Choroid plexus epithelial cell (primary cell): ENCODE measurements at regions not wholly inside any gene's neighbourhood (a gene's known extent, or its start where the extent isn't known, plus 50 kb on each side); places are given as distances from the start of the nearest gene placed in this dataset.

ENCODE experiments used
- DNase-seq: peaks from one replicate; pipeline ENCODE4 v3.0.0-alpha.2; 2010; ENCODE audit warnings: low read depth
- H3K4me3 ChIP-seq: 2 replicates; pipeline ENCODE4 v1.5.1; 2011; ENCODE audit warnings: low read depth, mild to moderate bottlenecking, control low read depth, low read length, moderate library complexity
- CTCF ChIP-seq: conservative IDR thresholded peaks from 2 replicates; pipeline ENCODE4 v1.5.1; 2011; ENCODE audit warnings: low read depth, mild to moderate bottlenecking, control low read depth, inconsistent platforms, low read length, moderate library complexity

- no peak for DNase-seq
- TF ChIP-seq CTCF = no peak
- no peak overlapping the region for H3K4me3 ChIP-seq
Measured at GRCh38 chr12:41799671-41800070, 345.0 kb downstream of the GXYLT1 start.

DNA sequence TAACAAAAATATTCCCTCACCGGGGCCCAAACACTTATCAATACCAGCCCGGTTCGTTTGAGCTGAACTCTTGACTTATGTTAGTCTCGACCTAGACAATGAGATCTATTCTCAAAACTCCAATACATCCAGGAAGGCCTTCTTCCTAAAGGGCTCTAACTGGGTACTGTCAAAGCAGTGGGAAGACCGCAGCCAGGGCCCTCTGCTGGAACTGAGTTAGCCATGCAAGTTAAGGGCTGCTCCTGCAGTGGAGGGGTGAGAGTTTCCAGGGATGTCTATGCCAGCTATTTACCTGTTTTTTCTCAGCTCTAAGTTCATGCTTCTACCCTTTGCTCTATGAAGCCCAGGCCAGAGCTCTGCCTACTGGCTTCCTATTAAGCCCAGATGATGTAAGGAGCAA, 348.8 kb downstream of the GXYLT1 start:
- DNase-seq = no peak
- TF ChIP-seq CTCF = no peak
- no peak overlapping the region for H3K4me3 ChIP-seq

DNA sequence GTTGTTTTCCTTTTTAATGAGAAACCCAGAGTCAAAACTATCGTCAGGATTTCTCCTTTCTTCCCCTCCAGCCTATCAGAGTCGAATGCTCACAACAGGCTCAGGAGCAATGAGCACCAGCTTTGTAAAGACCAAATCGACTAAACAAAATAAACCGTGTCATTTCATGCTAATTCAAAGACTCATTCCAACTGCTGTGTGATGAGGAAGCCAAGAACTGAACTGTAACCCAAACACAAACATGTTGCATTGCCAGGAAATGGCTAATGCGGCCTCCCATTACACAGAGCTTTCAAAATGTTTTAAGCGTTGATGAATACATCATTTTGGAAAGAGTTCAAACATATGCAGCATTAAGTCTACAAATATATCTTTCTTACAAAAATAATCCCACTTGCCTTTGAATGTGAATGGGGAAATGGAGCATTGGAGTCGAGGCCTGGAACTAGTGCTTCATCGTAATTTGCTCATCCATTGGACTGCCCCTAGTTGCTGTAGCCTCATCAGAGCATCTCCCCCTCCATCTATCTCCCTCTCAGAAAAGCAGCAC, 349.5 kb downstream of the GXYLT1 start:
- peak; percentile 1 for DNase-seq
- H3K4me3 ChIP-seq = no peak overlapping the region
- no peak for TF ChIP-seq CTCF

DNA sequence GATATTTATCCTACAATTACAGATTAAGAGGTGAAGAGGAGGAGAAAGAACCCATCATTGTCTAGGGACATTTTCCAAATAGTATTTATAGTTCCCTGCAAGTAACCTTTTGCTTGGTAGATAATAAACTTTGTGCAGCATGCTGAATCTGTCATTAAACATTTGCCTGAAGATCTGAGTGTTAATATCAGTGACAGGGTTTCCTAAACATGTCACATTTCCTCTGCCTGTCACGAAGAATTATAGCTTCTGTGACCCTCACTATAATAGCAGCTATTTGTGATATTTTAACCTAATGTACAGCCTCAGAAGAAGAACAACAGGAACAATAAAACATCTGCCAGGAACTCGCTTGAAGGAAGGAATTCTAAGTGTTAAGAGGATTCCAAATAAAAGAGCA, 350.3 kb downstream of the GXYLT1 start:
- TF ChIP-seq CTCF = no peak
- no peak overlapping the region for H3K4me3 ChIP-seq
- no peak for DNase-seq

- DNase-seq = no peak
- no peak overlapping the region for H3K4me3 ChIP-seq
- no peak for TF ChIP-seq CTCF
Measured at GRCh38 chr12:41784957-41785356, 359.7 kb downstream of the GXYLT1 start.

DNA sequence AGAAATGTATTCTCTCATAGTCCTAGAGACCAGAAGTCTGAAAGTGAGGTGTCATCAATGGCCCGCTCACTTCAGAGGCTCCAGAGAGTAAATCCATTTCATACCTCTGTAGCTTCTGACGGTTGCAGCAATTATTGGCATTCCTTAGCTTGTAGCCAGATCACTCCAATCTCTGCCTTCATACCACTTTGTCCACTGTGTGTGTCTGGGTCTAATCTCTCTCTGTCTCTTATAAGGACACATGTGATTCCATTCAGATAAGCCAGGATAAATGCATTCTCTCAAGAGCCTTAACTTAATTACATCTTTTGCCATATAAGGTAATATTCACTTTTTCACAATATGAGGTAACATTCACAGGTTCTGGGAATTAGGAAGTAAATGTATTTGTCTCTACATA, 365.7 kb downstream of the GXYLT1 start:
- no peak overlapping the region for H3K4me3 ChIP-seq
- no peak for TF ChIP-seq CTCF
- no peak for DNase-seq

DNA sequence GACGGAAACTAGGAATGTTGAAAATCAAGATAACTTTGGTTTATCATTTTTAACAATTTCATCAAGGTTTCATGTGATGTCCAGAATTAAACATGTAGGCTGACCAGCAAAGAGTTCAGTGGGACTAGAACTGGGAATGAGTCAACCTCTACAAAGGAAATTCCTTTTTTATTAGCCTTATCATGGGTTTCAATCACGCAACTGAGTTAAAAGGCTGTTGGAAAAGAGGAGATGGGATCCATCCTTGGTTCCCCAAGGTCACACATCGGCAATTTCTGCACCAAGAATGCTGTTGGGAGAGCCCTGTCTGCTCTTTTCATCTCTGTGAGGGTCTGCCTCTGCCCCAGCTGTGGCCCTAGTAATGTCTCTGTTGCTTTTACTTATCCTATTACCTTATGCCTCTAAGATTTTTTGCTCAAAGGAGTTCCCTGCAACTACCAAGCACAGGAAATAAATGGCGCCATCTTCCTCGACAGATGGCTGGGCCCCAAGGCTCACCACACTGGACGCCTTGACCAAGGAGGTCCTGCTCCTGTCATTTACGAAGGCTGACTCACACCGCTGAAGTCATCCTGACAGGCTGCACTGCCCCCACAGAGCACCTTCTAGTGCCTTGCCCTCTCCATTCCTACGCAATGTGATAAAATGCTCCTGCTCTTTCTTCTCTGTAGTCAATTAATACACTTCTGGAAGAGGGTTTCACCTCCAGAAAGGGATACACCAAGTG, 367.4 kb downstream of the GXYLT1 start:
- H3K4me3 ChIP-seq = no peak overlapping the region
- no peak for DNase-seq
- TF ChIP-seq CTCF = no peak
